ENCODE measurements at regions not wholly inside any gene's neighbourhood (a gene's known extent, or its start where the extent isn't known, plus 50 kb on each side); places are given as distances from the start of the nearest gene placed in this dataset.

GRCh38 chr2:3126911-3127621 lies 250.6 kb downstream of the EIPR1 start:
- TF ChIP-seq YY1 (IDR thresholded peaks at IDR 0.05; ENCODE audit: insufficient read depth, insufficient read length), result no peak
- TF ChIP-seq ZNF274 (IDR thresholded peaks at IDR 0.05; ENCODE audit: low read depth, low read length), result no peak
- no peak for TF ChIP-seq SUZ12 (IDR thresholded peaks at IDR 0.05; ENCODE audit: extremely low read depth, insufficient read depth, insufficient read length)

Measured in NT2/D1 (cell line).